ENCODE measurements at regions not wholly inside any gene's neighbourhood (a gene's known extent, or its start where the extent isn't known, plus 50 kb on each side); places are given as distances from the start of the nearest gene placed in this dataset.

- no peak overlapping the region for H3K4me3 ChIP-seq (ENCODE audit: low read depth, low read length)
- TF ChIP-seq CTCF (IDR thresholded peaks at IDR 0.05; ENCODE audit: low read depth, low read length, missing control alignments) = no peak
These were observed 164.6 kb upstream of the LINGO1 start for GRCh38 chr15:77797270-77797669.

GRCh38 chr15:77796046-77796729 is 163.5 kb upstream of the LINGO1 start:
- no peak overlapping the region for H3K4me3 ChIP-seq (ENCODE audit: low read depth, low read length)
- no peak for TF ChIP-seq CTCF (IDR thresholded peaks at IDR 0.05; ENCODE audit: low read depth, low read length, missing control alignments)
- DNase-seq (ENCODE audit: low read depth) = no peak

More at GRCh38 chr15:77797270-77797669, 164.6 kb upstream of the LINGO1 start:
- no peak for DNase-seq (ENCODE audit: low read depth)

GRCh38 chr15:77795446-77795845 is 162.7 kb upstream of the LINGO1 start:
- no peak for DNase-seq (ENCODE audit: low read depth)
- H3K4me3 ChIP-seq (ENCODE audit: low read depth, low read length) = no peak overlapping the region
- TF ChIP-seq CTCF (IDR thresholded peaks at IDR 0.05; ENCODE audit: low read depth, low read length, missing control alignments) = no peak

GRCh38 chr15:77791941-77792340 is 159.2 kb upstream of the LINGO1 start:
- no peak for DNase-seq (ENCODE audit: low read depth)
- TF ChIP-seq CTCF (IDR thresholded peaks at IDR 0.05; ENCODE audit: low read depth, low read length, missing control alignments) = no peak
- no peak overlapping the region for H3K4me3 ChIP-seq (ENCODE audit: low read depth, low read length)

- no peak overlapping the region for H3K4me3 ChIP-seq (ENCODE audit: low read depth, low read length)
- DNase-seq (ENCODE audit: low read depth) = no peak
- TF ChIP-seq CTCF (IDR thresholded peaks at IDR 0.05; ENCODE audit: low read depth, low read length, missing control alignments) = no peak
These were observed 157.8 kb upstream of the LINGO1 start for GRCh38 chr15:77790481-77790880.

GRCh38 chr15:77786956-77787355 is 154.2 kb upstream of the LINGO1 start:
- no peak for DNase-seq (ENCODE audit: low read depth)
- no peak for TF ChIP-seq CTCF (IDR thresholded peaks at IDR 0.05; ENCODE audit: low read depth, low read length, missing control alignments)
- H3K4me3 ChIP-seq (ENCODE audit: low read depth, low read length) = no peak overlapping the region
